ENCODE measurements at regions not wholly inside any gene's neighbourhood (a gene's known extent, or its start where the extent isn't known, plus 50 kb on each side); places are given as distances from the start of the nearest gene placed in this dataset.

- no peak for FAIRE-seq
- H3K27me3 ChIP-seq: no peaks in the 10 kb centered on the region
- no peaks in the 10 kb centered on the region for H3K4me1 ChIP-seq
- intact Hi-C loops (cut with DNase I): no loop called here
- no peak for DNase-seq
- no peak overlapping the region for H3K27ac ChIP-seq
- no peak for TF ChIP-seq CTCF (IDR thresholded peaks at IDR 0.05)
- no peak overlapping the region for H3K4me3 ChIP-seq
- no peaks in the 10 kb centered on the region for H3K9me3 ChIP-seq
- no peaks in the 10 kb centered on the region for H3K36me3 ChIP-seq
- no peak for ATAC-seq
Observed at GRCh38 chr4:156227321-156227720, 273.7 kb upstream of the CTSO start.

- WGBS, 2 donors: 40 to 45% methylated on average over 2 of the region's 2 CpGs
- FAIRE-seq: no peak
Observed at GRCh38 chr4:156223985-156224384, 270.3 kb upstream of the CTSO start.

GRCh38 chr4:156217236-156217635 is 263.6 kb upstream of the CTSO start:
- H3K4me1 ChIP-seq: no peaks in the 10 kb centered on the region
- no peaks in the 10 kb centered on the region for H3K27me3 ChIP-seq
- H3K27ac ChIP-seq: no peak overlapping the region
- H3K36me3 ChIP-seq: no peaks in the 10 kb centered on the region
- WGBS, 2 donors: 29 to 34% methylated on average over 1 of the region's 1 CpG
- intact Hi-C loops (cut with DNase I): no loop called here
- ATAC-seq (no peak), FAIRE-seq (no peak), DNase-seq (no peak)
- H3K9me3 ChIP-seq: no peaks in the 10 kb centered on the region
- no peak overlapping the region for H3K4me3 ChIP-seq
- TF ChIP-seq CTCF (IDR thresholded peaks at IDR 0.05): no peak

More at GRCh38 chr4:156223985-156224384, 270.3 kb upstream of the CTSO start:
- Histone ChIP-seq H3K27ac (no peak overlapping the region), H3K36me3 (no peaks in the 10 kb centered on the region), H3K4me3 (no peak overlapping the region), H3K9me3 (no peaks in the 10 kb centered on the region), H3K4me1 (no peaks in the 10 kb centered on the region), H3K27me3 (no peaks in the 10 kb centered on the region)
- intact Hi-C loops (cut with DNase I): no loop called here
- DNase-seq (no peak), ATAC-seq (no peak)
- no peak for TF ChIP-seq CTCF (IDR thresholded peaks at IDR 0.05)

GRCh38 chr4:156201050-156201449 is 247.4 kb upstream of the CTSO start:
- no peak for DNase-seq
- Histone ChIP-seq H3K27me3 (no peaks in the 10 kb centered on the region), H3K4me3 (no peak overlapping the region), H3K4me1 (no peaks in the 10 kb centered on the region), H3K36me3 (no peaks in the 10 kb centered on the region), H3K9me3 (no peaks in the 10 kb centered on the region), H3K27ac (no peak overlapping the region)
- FAIRE-seq: no peak
- no peak for ATAC-seq
- no peak for TF ChIP-seq CTCF (IDR thresholded peaks at IDR 0.05)
- intact Hi-C loops (cut with DNase I): no loop called here

- no peak overlapping the region for H3K4me3 ChIP-seq
- intact Hi-C loops (cut with DNase I): no loop called here
- H3K27me3 ChIP-seq: no peaks in the 10 kb centered on the region
- TF ChIP-seq CTCF (IDR thresholded peaks at IDR 0.05): no peak
- DNase-seq (peak in 1 of 6 donors; percentile 40), FAIRE-seq (no peak), ATAC-seq (no peak)
- 75 to 85% methylated on average over 15 of the region's 15 CpGs for WGBS, 2 donors
- H3K4me1 ChIP-seq: no peaks in the 10 kb centered on the region
- H3K36me3 ChIP-seq: no peaks in the 10 kb centered on the region
- no peaks in the 10 kb centered on the region for H3K9me3 ChIP-seq
- H3K27ac ChIP-seq: no peak overlapping the region
Observed at GRCh38 chr4:156198511-156198910, 244.8 kb upstream of the CTSO start.
